ENCODE measurements at regions not wholly inside any gene's neighbourhood (a gene's known extent, or its start where the extent isn't known, plus 50 kb on each side); places are given as distances from the start of the nearest gene placed in this dataset.

- no peak overlapping the region for H3K4me2 ChIP-seq (ENCODE audit: low read length)
- no peaks in the 10 kb centered on the region for H3K36me3 ChIP-seq (ENCODE audit: insufficient read depth, low read length)
- H3K9me2 ChIP-seq (ENCODE audit: insufficient read depth, low read length): no peaks in the 10 kb centered on the region
- H3K4me3 ChIP-seq (ENCODE audit: low read length): no peak overlapping the region
- H3F3A ChIP-seq (ENCODE audit: insufficient read depth, low read length, poor library complexity, severe bottlenecking): no peaks in the 10 kb centered on the region
- TF ChIP-seq RAD21 (conservative IDR thresholded peaks at IDR 0.05): no peak
- no peak for TF ChIP-seq EZH2 (IDR thresholded peaks at IDR 0.05; ENCODE audit: borderline replicate concordance, insufficient read depth, low read length, poor library complexity, severe bottlenecking)
- no peak for TF ChIP-seq TAF1 (IDR thresholded peaks at IDR 0.05; ENCODE audit: low read depth)
- TF ChIP-seq POLR2AphosphoS5 (IDR thresholded peaks at IDR 0.05): no peak
- no peak for TF ChIP-seq MXI1 (conservative IDR thresholded peaks at IDR 0.05; ENCODE audit: poor library complexity, severe bottlenecking)
- TF ChIP-seq, protein P1, sequence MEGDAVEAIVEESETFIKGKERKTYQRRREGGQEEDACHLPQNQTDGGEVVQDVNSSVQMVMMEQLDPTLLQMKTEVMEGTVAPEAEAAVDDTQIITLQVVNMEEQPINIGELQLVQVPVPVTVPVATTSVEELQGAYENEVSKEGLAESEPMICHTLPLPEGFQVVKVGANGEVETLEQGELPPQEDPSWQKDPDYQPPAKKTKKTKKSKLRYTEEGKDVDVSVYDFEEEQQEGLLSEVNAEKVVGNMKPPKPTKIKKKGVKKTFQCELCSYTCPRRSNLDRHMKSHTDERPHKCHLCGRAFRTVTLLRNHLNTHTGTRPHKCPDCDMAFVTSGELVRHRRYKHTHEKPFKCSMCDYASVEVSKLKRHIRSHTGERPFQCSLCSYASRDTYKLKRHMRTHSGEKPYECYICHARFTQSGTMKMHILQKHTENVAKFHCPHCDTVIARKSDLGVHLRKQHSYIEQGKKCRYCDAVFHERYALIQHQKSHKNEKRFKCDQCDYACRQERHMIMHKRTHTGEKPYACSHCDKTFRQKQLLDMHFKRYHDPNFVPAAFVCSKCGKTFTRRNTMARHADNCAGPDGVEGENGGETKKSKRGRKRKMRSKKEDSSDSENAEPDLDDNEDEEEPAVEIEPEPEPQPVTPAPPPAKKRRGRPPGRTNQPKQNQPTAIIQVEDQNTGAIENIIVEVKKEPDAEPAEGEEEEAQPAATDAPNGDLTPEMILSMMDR (IDR thresholded peaks at IDR 0.05; ENCODE audit: poor library complexity, severe bottlenecking): no peak
- TF ChIP-seq REST (IDR thresholded peaks at IDR 0.05; ENCODE audit: borderline replicate concordance): no peak
- no peak for TF ChIP-seq SMC3 (conservative IDR thresholded peaks at IDR 0.05; ENCODE audit: poor library complexity)
- TF ChIP-seq EP300 (conservative IDR thresholded peaks at IDR 0.05; ENCODE audit: poor library complexity, severe bottlenecking): no peak
- H3K27me3 ChIP-seq (ENCODE audit: insufficient read depth, low read depth, low read length): no peaks in the 10 kb centered on the region
- H3K27ac ChIP-seq (ENCODE audit: low read length): no peak overlapping the region
- no peaks in the 10 kb centered on the region for H3K79me2 ChIP-seq (replicated peaks; ENCODE audit: insufficient read depth, low read length)
- H4K20me1 ChIP-seq (ENCODE audit: insufficient read depth): no peaks in the 10 kb centered on the region
- H3K9me3 ChIP-seq (ENCODE audit: low read length): no peaks in the 10 kb centered on the region
- H2AFZ ChIP-seq (ENCODE audit: low read depth, low read length): no peak overlapping the region
- no peak overlapping the region for H3K9ac ChIP-seq (ENCODE audit: low read length)
Observed at GRCh38 chr7:45258533-45259226, 101.1 kb downstream of the RAMP3 start.

DNA sequence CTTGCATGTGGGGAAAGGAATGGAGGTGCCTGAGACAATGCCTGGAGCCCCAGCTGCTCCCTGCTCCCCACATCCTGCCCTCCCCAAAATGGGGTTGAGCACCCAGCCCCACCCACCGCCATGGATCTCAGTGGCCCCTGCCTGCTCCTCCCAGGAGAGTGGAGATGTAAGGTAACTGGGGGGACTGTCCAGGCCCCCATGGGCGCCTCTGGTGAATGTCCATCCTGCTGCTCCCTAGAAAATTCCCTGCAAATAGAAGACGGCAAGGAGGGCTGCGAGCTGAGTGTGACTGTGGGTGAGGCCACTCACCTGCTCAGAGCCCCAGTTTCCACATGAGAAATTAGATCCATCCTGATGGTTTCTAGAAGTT, 101.6 kb downstream of the RAMP3 start:
- no peaks in the 10 kb centered on the region for H3K27me3 ChIP-seq (ENCODE audit: insufficient read depth, low read depth, low read length)
- H4K20me1 ChIP-seq (ENCODE audit: insufficient read depth): no peaks in the 10 kb centered on the region
- H3K36me3 ChIP-seq (ENCODE audit: insufficient read depth, low read length): no peaks in the 10 kb centered on the region
- no peaks in the 10 kb centered on the region for H3F3A ChIP-seq (ENCODE audit: insufficient read depth, low read length, poor library complexity, severe bottlenecking)
- H3K79me2 ChIP-seq (replicated peaks; ENCODE audit: insufficient read depth, low read length): no peaks in the 10 kb centered on the region
- H3K9me3 ChIP-seq (ENCODE audit: low read length): no peaks in the 10 kb centered on the region
- no peak overlapping the region for H3K9ac ChIP-seq (ENCODE audit: low read length)
- no peaks in the 10 kb centered on the region for H3K9me2 ChIP-seq (ENCODE audit: insufficient read depth, low read length)
- H3K4me3 ChIP-seq (ENCODE audit: low read length): no peak overlapping the region
- H3K4me2 ChIP-seq (ENCODE audit: low read length): no peak overlapping the region
- H3K27ac ChIP-seq (ENCODE audit: low read length): no peak overlapping the region
- TF ChIP-seq RAD21 (conservative IDR thresholded peaks at IDR 0.05): no peak
- no peak for TF ChIP-seq EZH2 (IDR thresholded peaks at IDR 0.05; ENCODE audit: borderline replicate concordance, insufficient read depth, low read length, poor library complexity, severe bottlenecking)
- TF ChIP-seq REST (IDR thresholded peaks at IDR 0.05; ENCODE audit: borderline replicate concordance): no peak
- TF ChIP-seq, protein P1 (IDR thresholded peaks at IDR 0.05; ENCODE audit: poor library complexity, severe bottlenecking): no peak
- TF ChIP-seq TAF1 (IDR thresholded peaks at IDR 0.05; ENCODE audit: low read depth): no peak
- no peak for TF ChIP-seq EP300 (conservative IDR thresholded peaks at IDR 0.05; ENCODE audit: poor library complexity, severe bottlenecking)
- no peak for TF ChIP-seq POLR2AphosphoS5 (IDR thresholded peaks at IDR 0.05)
- TF ChIP-seq MXI1 (conservative IDR thresholded peaks at IDR 0.05; ENCODE audit: poor library complexity, severe bottlenecking): no peak
- TF ChIP-seq SMC3 (conservative IDR thresholded peaks at IDR 0.05; ENCODE audit: poor library complexity): no peak
- H2AFZ ChIP-seq (ENCODE audit: low read depth, low read length): no peak overlapping the region

Data from neural cell (in vitro differentiated cells).